NT2/D1 (cell line): ENCODE measurements at regions not wholly inside any gene's neighbourhood (a gene's known extent, or its start where the extent isn't known, plus 50 kb on each side); places are given as distances from the start of the nearest gene placed in this dataset.

Experiments
- SUZ12 ChIP-seq: IDR thresholded peaks from 2 replicates; pipeline ENCODE4 v1.6.1; 2011; ENCODE audit not compliant: insufficient read length, insufficient read depth; ENCODE audit errors: extremely low read depth
- YY1 ChIP-seq: IDR thresholded peaks from 2 replicates; pipeline ENCODE4 v1.6.1; 2011; ENCODE audit not compliant: insufficient read length, insufficient read depth
- ZNF274 ChIP-seq: IDR thresholded peaks from 2 replicates; pipeline ENCODE4 v1.6.1; 2011; ENCODE audit warnings: mild to moderate bottlenecking, low read depth, low read length

DNA sequence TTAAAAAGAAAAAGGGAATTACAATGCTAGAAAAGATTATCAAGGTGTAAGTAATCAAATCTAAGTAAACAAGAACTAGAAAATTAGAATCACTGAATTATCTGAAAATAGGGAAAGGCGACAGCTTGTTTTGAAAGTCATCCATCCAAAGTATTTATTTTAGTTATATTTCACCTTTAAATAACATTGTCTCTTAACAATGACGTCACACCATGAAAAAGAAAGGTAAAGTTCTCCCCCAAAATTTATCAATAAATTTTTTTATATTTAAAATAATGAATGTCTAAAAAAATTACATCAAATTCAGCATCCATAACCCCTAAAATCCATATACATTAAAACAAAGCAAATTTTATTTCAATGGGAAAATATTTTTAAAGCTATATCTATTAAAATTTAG is 223.2 kb downstream of the RERGL start:
- TF ChIP-seq SUZ12 (no peak), YY1 (no peak), ZNF274 (no peak)
